Body of pancreas (tissue), 4 donors: ENCODE measurements at regions not wholly inside any gene's neighbourhood (a gene's known extent, or its start where the extent isn't known, plus 50 kb on each side); places are given as distances from the start of the nearest gene placed in this dataset.

Source experiments
- CTCF ChIP-seq, 7 experiments: fragments of 450-650 bp in 4 of 7; fragments of 200-600 bp in 3 of 7; sonication (generic) in 3 of 7; IDR thresholded peaks; one replicate each; pipeline ENCODE4 v1.5.1; 2016 to 2019; ENCODE audit warnings: antibody characterized with exemption in 7 of 7
- POLR2A ChIP-seq, 3 donors: fragments of 450-650 bp; IDR thresholded peaks; one replicate each; pipeline ENCODE4 v1.6.1; 2016; ENCODE audit warnings: antibody characterized with exemption in 3 of 3, mild to moderate bottlenecking in 2 of 3

DNA sequence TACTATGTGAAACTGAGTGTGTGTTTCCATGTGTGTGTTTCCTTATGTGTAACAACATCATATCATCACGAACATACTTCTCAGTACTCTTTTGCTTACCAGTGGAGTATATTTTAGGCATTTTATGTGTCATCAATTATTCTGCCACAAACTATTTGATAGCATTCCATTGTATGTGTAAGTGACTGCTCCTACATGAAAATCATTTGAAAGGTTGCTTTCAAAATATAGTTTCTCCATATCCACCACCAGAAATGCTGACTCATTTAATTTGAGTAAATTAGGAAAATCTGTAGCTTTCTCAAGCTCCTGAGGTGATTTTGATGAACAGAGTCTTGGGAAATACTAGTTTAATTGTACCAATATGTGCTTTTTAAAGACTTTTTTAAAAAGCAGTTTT is 376.2 kb downstream of the PCDH18 start:
- TF ChIP-seq POLR2A (IDR thresholded peaks at IDR 0.05) (no peak), CTCF (IDR thresholded peaks at IDR 0.05) (no peak)
